GM12878 (cell line): ENCODE measurements at regions not wholly inside any gene's neighbourhood (a gene's known extent, or its start where the extent isn't known, plus 50 kb on each side); places are given as distances from the start of the nearest gene placed in this dataset.

ENCODE experiments used
- ATAC-seq: fragments of 200-7000 bp; cut with Tn5 transposase; 3 replicates; pipeline ENCODE4 v1.9.1; 2020; ENCODE audit warnings: mild to moderate bottlenecking, moderate library complexity
- BruUV-seq: library from RNA; stranded (reverse); fragments of 400-500 nt; replicated peaks from 2 replicates; lab custom pipeline; 2021; lab: Mats Ljungman, UMichigan
- CTCF ChIA-PET: fragments of 300-600 bp; sonication (Branson Sonifier 250); formaldehyde crosslinking; extraction: SDS; loops from one replicate; lab custom pipeline; 2021; ENCODE audit warnings: inconsistent platforms; lab: Yijun Ruan, JAX
- POLR2A ChIA-PET: fragments of 350-600 bp; formaldehyde crosslinking; extraction: SDS; loops from one replicate; lab custom pipeline; 2021; ENCODE audit warnings: inconsistent platforms; lab: Charles Lee
- RAD21 ChIA-PET: fragments of 300-600 bp; sonication (Branson Sonifier 250); formaldehyde crosslinking; loops from one replicate; lab custom pipeline; 2023; ENCODE audit warnings: antibody characterized with exemption; ENCODE audit not compliant: unreplicated experiment; lab: Charles Lee
- SMC1A ChIA-PET: fragments of 300-600 bp; sonication (Branson Sonifier 250); formaldehyde crosslinking; loops from one replicate; lab custom pipeline; 2023; ENCODE audit not compliant: unreplicated experiment, uncharacterized antibody; lab: Charles Lee
- DNase-seq: peaks from one replicate; pipeline ENCODE4 v3.0.0-alpha.2; 2011; ENCODE audit warnings: low read depth, low spot score
- FAIRE-seq: peaks from 3 replicates; lab custom pipeline; 2011; peaks lifted over from hg19 to GRCh38; lab: Jason Lieb, UNC
- H2AFZ ChIP-seq: 2 replicates; pipeline ENCODE4 v1.6.0; 2011; ENCODE audit warnings: low read depth, low read length, control low read depth; ENCODE audit not compliant: control insufficient read depth
- H3K27ac ChIP-seq: 2 replicates; pipeline ENCODE4 v1.5.1; 2011; ENCODE audit warnings: control low read depth; ENCODE audit not compliant: control insufficient read depth, insufficient read depth
- H3K27me3 ChIP-seq, 2 experiments: replicated peaks in 1 of 2; 2 replicates each; pipeline versions ENCODE4 v1.6.0 to v1.6.1; 2011; ENCODE audit warnings: low read length in 1 of 2; ENCODE audit not compliant: control insufficient read depth in 2 of 2, insufficient read depth in 2 of 2
- H3K36me3 ChIP-seq, 2 experiments: 2 replicates each; pipeline ENCODE4 v1.5.1; 2011; ENCODE audit warnings: low read length in 1 of 2; ENCODE audit not compliant: control insufficient read depth in 2 of 2, insufficient read depth in 2 of 2
- H3K4me1 ChIP-seq: 2 replicates; pipeline ENCODE4 v1.6.1; 2011; ENCODE audit warnings: mild to moderate bottlenecking, low read length, moderate library complexity, mixed read lengths; ENCODE audit not compliant: control insufficient read depth, insufficient read depth
- H3K4me2 ChIP-seq: 2 replicates; pipeline ENCODE4 v1.6.0; 2011; ENCODE audit warnings: control low read depth; ENCODE audit not compliant: control insufficient read depth, insufficient read depth
- H3K4me3 ChIP-seq: fragments of 200-600 bp; sonication (generic); 2 replicates; pipeline ENCODE4 v1.5.1; 2016
- H3K79me2 ChIP-seq: 2 replicates; pipeline ENCODE4 v1.6.0; 2011; ENCODE audit warnings: low read length; ENCODE audit not compliant: control insufficient read depth, insufficient read depth
- H3K9ac ChIP-seq: 2 replicates; pipeline ENCODE4 v1.8.0; 2011; ENCODE audit warnings: low read length, control low read depth, mixed read lengths; ENCODE audit not compliant: control insufficient read depth, insufficient read depth
- H3K9me3 ChIP-seq: replicated peaks from 3 replicates; pipeline ENCODE4 v1.5.1; 2011; ENCODE audit warnings: mild to moderate bottlenecking, low read length; ENCODE audit not compliant: control insufficient read depth, insufficient read depth
- H4K20me1 ChIP-seq: 2 replicates; pipeline ENCODE4 v1.6.0; 2011; ENCODE audit not compliant: control insufficient read depth, insufficient read depth
- CEBPB ChIP-seq, 2 experiments: fragments of 150-350 bp in 1 of 2; IDR thresholded peaks; 2 replicates each; pipeline ENCODE4 v1.6.1; 2012 to 2014; ENCODE audit warnings: low read depth in 2 of 2, low read length in 2 of 2, borderline replicate concordance in 1 of 2, inconsistent platforms in 1 of 2
- GATAD2B ChIP-seq: fragments of 450-650 bp; conservative IDR thresholded peaks from 2 replicates; pipeline ENCODE4 v1.6.1; 2017; ENCODE audit warnings: low read depth, mild to moderate bottlenecking, moderate library complexity
- HCFC1 ChIP-seq: fragments of 150-350 bp; IDR thresholded peaks from 2 replicates; pipeline ENCODE4 v1.6.1; 2014; ENCODE audit warnings: low read length
- SUZ12 ChIP-seq: fragments of 200-600 bp; sonication (generic); IDR thresholded peaks from one replicate; pipeline ENCODE4 v1.6.1; 2018; ENCODE audit warnings: antibody characterized with exemption, mild to moderate bottlenecking; ENCODE audit not compliant: unreplicated experiment
- TCF3 ChIP-seq: IDR thresholded peaks from 2 replicates; pipeline ENCODE4 v1.6.1; 2012; ENCODE audit warnings: low read depth, mild to moderate bottlenecking, low read length, borderline replicate concordance; ENCODE audit not compliant: insufficient read depth
- ZNF217 ChIP-seq: fragments of 450-650 bp; IDR thresholded peaks from 2 replicates; pipeline ENCODE4 v1.6.1; 2017; ENCODE audit warnings: antibody characterized with exemption, mild to moderate bottlenecking
- ZNF24 ChIP-seq: fragments of 450-650 bp; IDR thresholded peaks from 2 replicates; pipeline ENCODE4 v1.6.1; 2017; ENCODE audit warnings: antibody characterized with exemption, mild to moderate bottlenecking
- ZNF274 ChIP-seq: IDR thresholded peaks from one replicate; pipeline ENCODE4 v1.8.0; 2011; ENCODE audit not compliant: insufficient read length, insufficient read depth
- WGBS: methylation state at CpG from one replicate; pipeline ENCODE4 v1.1.6; 2016; ENCODE audit warnings: low lambda C conversion rate; ENCODE audit not compliant: insufficient replicate concordance, insufficient coverage; ENCODE audit errors: missing lambda C conversion rate; 5-methylcytosine and 5-hydroxymethylcytosine counted together
- in situ Hi-C: fragments of 300-500 bp; cut with MboI; formaldehyde crosslinking; loops from 9 replicates; pipeline ENCODE4 v1.14.3; 2018; ENCODE audit warnings: mixed read lengths
- intact Hi-C: fragments of 100-400 bp; cut with micrococcal nuclease; formaldehyde crosslinking; loops from one replicate; pipeline ENCODE4 v1.14.2; 2022; ENCODE audit not compliant: unreplicated experiment
- TF ChIP-seq, protein P1 (sequence below): IDR thresholded peaks from 2 replicates; pipeline ENCODE4 v1.6.1; 2011; ENCODE audit warnings: low read depth, mild to moderate bottlenecking, low read length, moderate library complexity, borderline replicate concordance; ENCODE audit errors: extremely low read depth

DNA sequence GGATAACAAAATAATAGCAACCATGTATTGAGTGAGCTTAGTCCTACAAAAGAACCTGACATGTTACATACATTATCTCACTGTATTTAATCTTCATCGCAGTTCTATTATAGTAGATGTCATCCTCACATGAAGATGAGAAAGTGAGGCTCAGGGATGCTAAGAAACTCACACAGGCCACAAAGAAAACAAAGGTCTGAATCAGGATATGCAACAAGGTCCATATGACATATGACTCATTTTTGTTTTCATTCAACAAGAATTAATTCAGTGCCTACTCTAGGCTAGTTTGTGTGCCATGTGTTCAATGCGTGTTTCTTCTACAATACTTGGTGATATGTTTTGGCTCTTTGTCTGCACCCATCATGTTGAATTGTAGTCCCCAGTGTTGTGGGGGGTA lies 219.7 kb upstream of the EPHA4 start (continued):
- TF ChIP-seq GATAD2B: no peak
- TF ChIP-seq CEBPB (IDR thresholded peaks at IDR 0.05; ENCODE audit: borderline replicate concordance in 1 of 2, low read depth in 2 of 2, low read length in 2 of 2): no peak
- TF ChIP-seq SUZ12: no peak
- no peak for TF ChIP-seq ZNF274
- no peak for TF ChIP-seq TCF3
- TF ChIP-seq HCFC1: no peak
- TF ChIP-seq ZNF24: no peak

DNA sequence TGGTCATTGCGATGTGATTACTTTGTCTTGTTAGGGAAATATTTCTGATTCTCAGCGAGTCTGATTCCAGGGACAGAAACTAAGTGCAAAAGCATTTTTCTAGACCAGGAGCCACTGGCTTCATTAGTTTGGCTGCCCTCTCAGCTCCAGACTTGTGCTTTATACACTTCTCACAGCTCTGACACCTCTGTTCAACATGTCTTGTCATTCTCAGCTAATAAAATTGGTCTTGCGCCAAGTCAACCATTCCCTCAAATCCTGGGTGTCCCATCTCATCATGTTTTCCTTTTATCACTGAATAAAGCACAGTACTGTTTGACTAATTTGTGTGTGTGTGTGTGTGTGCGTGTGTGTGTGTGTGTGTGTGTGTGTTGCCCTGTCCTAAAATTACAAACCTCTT lies 215.5 kb upstream of the EPHA4 start:
- no peaks in the 10 kb centered on the region for H3K9me3 ChIP-seq
- RAD21 ChIA-PET: no interaction called here
- POLR2A ChIA-PET: no interaction called here
- no peak for ATAC-seq
- FAIRE-seq: no peak
- in situ Hi-C loops: no loop called here
- CTCF ChIA-PET: interaction anchor here (0.8 kb wide), 1 partner anchor 22 kb away, joined by 3 read pairs; no protein-coding TSS in a partner anchor
- H3K4me3 ChIP-seq: no peak overlapping the region
- TF ChIP-seq ZNF217: no peak
- TF ChIP-seq, protein P1, sequence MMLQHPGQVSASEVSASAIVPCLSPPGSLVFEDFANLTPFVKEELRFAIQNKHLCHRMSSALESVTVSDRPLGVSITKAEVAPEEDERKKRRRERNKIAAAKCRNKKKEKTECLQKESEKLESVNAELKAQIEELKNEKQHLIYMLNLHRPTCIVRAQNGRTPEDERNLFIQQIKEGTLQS: no peak
- no peaks in the 10 kb centered on the region for H3K36me3 ChIP-seq
- BruUV-seq: no TSS peak
- 29% methylated on average over 4 of the region's 4 CpGs for WGBS
- SMC1A ChIA-PET: no interaction called here
- no peak overlapping the region for H3K27ac ChIP-seq
- H3K4me1 ChIP-seq: no peaks in the 10 kb centered on the region
- DNase-seq: no peak
- no peaks in the 10 kb centered on the region for H3K79me2 ChIP-seq
- H4K20me1 ChIP-seq: no peaks in the 10 kb centered on the region
- no peak overlapping the region for H3K9ac ChIP-seq
- intact Hi-C loops: no loop called here
- no peaks in the 10 kb centered on the region; a peak in 1 of 4 replicates for H3K27me3 ChIP-seq
- H2AFZ ChIP-seq: no peak overlapping the region
- H3K4me2 ChIP-seq: no peak overlapping the region
